ENCODE measurements at regions not wholly inside any gene's neighbourhood (a gene's known extent, or its start where the extent isn't known, plus 50 kb on each side); places are given as distances from the start of the nearest gene placed in this dataset.
"Not testable (repeated sequence)": the region's sequence is repeated elsewhere in the genome, so short reads cannot be mapped to it uniquely, and the experiment has no call there.

GRCh38 chr1:74949348-74949747 lies 184.8 kb upstream of the LHX8 start:
- DNase-seq, result not testable (repeated sequence)

- DNase-seq, result not testable (repeated sequence)
Measured at GRCh38 chr1:74951981-74952380, 182.2 kb upstream of the LHX8 start.

GRCh38 chr1:74952786-74953185 lies 181.4 kb upstream of the LHX8 start:
- DNase-seq, result no peak

- no peak for DNase-seq
Measured at GRCh38 chr1:74953622-74954021, 180.6 kb upstream of the LHX8 start.

GRCh38 chr1:74963120-74963519 lies 171.1 kb upstream of the LHX8 start:
- DNase-seq, result no peak

GRCh38 chr1:74964508-74965102 lies 169.6 kb upstream of the LHX8 start:
- DNase-seq, result peak; percentile 82

- DNase-seq, result no peak
Measured at GRCh38 chr1:74969566-74970135, 164.5 kb upstream of the LHX8 start.

- no peak for DNase-seq
Measured at GRCh38 chr1:74971982-74972381, 162.2 kb upstream of the LHX8 start.

- DNase-seq, result no peak
Measured at GRCh38 chr1:74976491-74976890, 157.7 kb upstream of the LHX8 start.

- not testable (repeated sequence) for DNase-seq
Measured at GRCh38 chr1:74992448-74992847, 141.7 kb upstream of the LHX8 start.

GRCh38 chr1:74995821-74996220 lies 138.4 kb upstream of the LHX8 start:
- DNase-seq, result peak; percentile 1

- DNase-seq, result no peak
Measured at GRCh38 chr1:75010547-75010946, 123.6 kb upstream of the LHX8 start.

GRCh38 chr1:75014250-75014649 lies 119.9 kb upstream of the LHX8 start:
- DNase-seq, result no peak

- DNase-seq, result no peak
Measured at GRCh38 chr1:75023005-75023404, 111.2 kb upstream of the LHX8 start.

- DNase-seq, result no peak
Measured at GRCh38 chr1:75034376-75034775, 99.8 kb upstream of the LHX8 start.

GRCh38 chr1:75035536-75035935 lies 98.7 kb upstream of the LHX8 start:
- no peak for DNase-seq

GRCh38 chr1:75053207-75053606 lies 81.0 kb upstream of the LHX8 start:
- DNase-seq, result no peak

GRCh38 chr1:75058424-75058823 lies 75.8 kb upstream of the LHX8 start:
- no peak for DNase-seq

- no peak for DNase-seq
Measured at GRCh38 chr1:75062111-75062510, 72.1 kb upstream of the LHX8 start.

- DNase-seq, result no peak
Measured at GRCh38 chr1:75067975-75068374, 66.2 kb upstream of the LHX8 start.

GRCh38 chr1:75074831-75075395 lies 59.3 kb upstream of the LHX8 start:
- DNase-seq, result no peak

GRCh38 chr1:75079538-75080290 lies 54.5 kb upstream of the LHX8 start:
- DNase-seq, result no peak

- DNase-seq, result no peak
Measured at GRCh38 chr1:75083223-75083622, 51.0 kb upstream of the LHX8 start.

- no peak for DNase-seq
Measured at GRCh38 chr1:75083848-75084514, 50.2 kb upstream of the LHX8 start.
